ENCODE measurements at regions not wholly inside any gene's neighbourhood (a gene's known extent, or its start where the extent isn't known, plus 50 kb on each side); places are given as distances from the start of the nearest gene placed in this dataset.

DNA sequence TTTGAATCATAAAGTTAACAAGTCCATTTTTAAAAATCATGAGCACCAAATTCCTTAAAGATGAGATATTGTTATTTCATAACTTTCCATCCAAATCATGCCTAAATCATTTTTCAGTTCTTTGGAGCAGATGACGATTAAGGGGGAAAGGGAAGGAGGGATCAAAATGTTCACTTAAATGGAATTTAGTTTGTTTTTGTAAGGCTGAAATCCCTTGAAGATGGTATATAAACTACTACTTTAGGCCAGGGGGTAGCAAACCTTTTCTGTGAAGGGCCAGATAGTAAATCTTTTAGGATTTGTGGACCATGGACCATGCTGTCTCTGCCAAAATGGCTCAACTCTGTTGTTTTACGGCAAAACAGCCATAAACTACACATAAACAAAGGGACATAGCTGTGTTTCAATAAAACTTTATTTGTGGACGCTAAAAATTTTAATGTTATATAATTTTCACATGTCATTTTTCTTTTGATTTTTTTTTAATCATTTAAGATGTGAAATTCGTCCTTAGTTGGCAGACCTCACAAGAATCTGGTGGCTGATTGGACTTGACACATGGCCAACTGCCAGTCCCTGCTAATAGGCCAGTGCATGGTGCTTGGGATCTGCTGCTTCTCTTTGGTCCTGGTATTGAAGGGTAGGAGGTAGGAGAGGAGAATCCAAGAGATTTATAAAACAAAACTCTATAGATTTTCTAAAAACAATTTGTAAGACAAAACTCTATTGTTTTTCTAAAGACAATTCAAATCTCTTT, 52.0 kb upstream of the RTN4 start:
- no peak for DNase-seq (ENCODE audit: low spot score)

- no peak for DNase-seq (ENCODE audit: low spot score)
These were observed 51.2 kb upstream of the RTN4 start for GRCh38 chr2:55101466-55101865.

DNA sequence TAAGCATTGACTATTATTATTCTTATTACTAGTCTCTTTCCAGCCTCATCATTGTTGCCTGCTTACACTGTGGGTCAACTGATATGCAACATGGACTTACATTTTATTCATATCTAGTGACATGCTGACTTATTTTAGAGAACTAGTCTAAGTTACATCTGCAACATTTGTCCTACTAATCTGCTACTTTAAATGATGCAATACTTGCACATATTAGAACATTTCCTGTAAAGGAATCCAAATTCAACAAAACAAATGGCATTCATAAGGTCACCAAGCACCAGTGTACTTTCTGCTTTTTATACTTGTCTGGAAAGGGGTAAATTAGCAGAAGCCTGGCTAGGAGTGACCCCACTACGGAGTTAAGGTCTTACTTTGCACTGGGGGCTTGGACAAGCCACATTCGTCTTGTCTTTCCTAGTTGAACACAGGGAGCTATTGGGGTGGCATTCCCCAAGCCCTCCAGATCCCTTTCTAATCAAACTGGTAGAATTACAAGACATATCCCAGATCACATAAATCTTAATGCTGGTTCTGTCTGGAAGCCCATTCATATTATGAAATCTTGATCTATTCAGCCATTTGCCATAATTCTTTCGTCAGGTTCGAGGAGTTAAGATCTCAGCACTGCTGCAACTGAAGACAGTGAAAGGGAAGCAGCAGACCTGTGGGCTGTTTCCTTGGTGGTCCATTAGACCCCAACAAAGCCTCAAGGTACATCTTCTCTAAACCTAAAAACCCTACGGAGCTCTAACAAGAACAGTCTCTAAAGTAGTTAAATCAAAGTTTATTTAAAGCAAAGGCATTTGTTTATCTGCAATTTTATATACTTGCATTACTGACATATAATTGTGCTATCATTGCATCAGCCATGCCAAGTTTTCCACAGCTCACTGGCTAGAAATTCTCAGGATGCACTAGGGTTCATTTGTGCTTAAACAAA, 49.9 kb upstream of the RTN4 start:
- peak; percentile 12 for DNase-seq (ENCODE audit: low spot score)
